Loucy (cell line): ENCODE measurements at regions not wholly inside any gene's neighbourhood (a gene's known extent, or its start where the extent isn't known, plus 50 kb on each side); places are given as distances from the start of the nearest gene placed in this dataset.

Experiments
- H2AFZ ChIP-seq: fragments of 200-600 bp; sonication (generic); 2 replicates; pipeline ENCODE4 v1.6.0; 2016; ENCODE audit warnings: antibody characterized with exemption, mild to moderate bottlenecking, low read length, moderate library complexity
- H3F3A ChIP-seq: fragments of 200-600 bp; 2 replicates; pipeline ENCODE4 v1.6.0; 2016; ENCODE audit warnings: antibody characterized with exemption, low read depth, mild to moderate bottlenecking
- H3K27me3 ChIP-seq: fragments of 200-600 bp; sonication (generic); 2 replicates; pipeline ENCODE4 v1.6.1; 2014; ENCODE audit warnings: low read length, mild to moderate bottlenecking; ENCODE audit not compliant: insufficient read depth, poor library complexity, severe bottlenecking
- H3K36me3 ChIP-seq: fragments of 200-600 bp; sonication (generic); 2 replicates; pipeline ENCODE4 v1.6.1; 2016; ENCODE audit warnings: low read length; ENCODE audit not compliant: insufficient read depth
- H3K4me1 ChIP-seq: fragments of 200-600 bp; sonication (generic); 2 replicates; pipeline ENCODE4 v1.5.1; 2014; ENCODE audit warnings: low read length, mild to moderate bottlenecking; ENCODE audit not compliant: insufficient read depth, poor library complexity, severe bottlenecking
- H3K4me2 ChIP-seq: fragments of 200-600 bp; sonication (generic); 2 replicates; pipeline ENCODE4 v1.6.0; 2014; ENCODE audit warnings: antibody characterized with exemption, low read length, low read depth, mild to moderate bottlenecking; ENCODE audit not compliant: poor library complexity, severe bottlenecking
- H3K4me3 ChIP-seq: fragments of 200-600 bp; sonication (generic); 2 replicates; pipeline ENCODE4 v1.5.1; 2014; ENCODE audit warnings: low read length, mild to moderate bottlenecking, mixed read lengths; ENCODE audit not compliant: poor library complexity, severe bottlenecking
- H3K79me2 ChIP-seq: fragments of 200-600 bp; sonication (generic); 2 replicates; pipeline ENCODE4 v1.6.1; 2014; ENCODE audit warnings: low read length; ENCODE audit not compliant: insufficient read depth
- H3K9ac ChIP-seq: fragments of 200-600 bp; sonication (generic); 2 replicates; pipeline ENCODE4 v1.6.0; 2014; ENCODE audit warnings: mild to moderate bottlenecking, low read depth, low read length, moderate library complexity; ENCODE audit not compliant: poor library complexity, severe bottlenecking
- H3K9me2 ChIP-seq: fragments of 200-600 bp; sonication (generic); replicated peaks from 2 replicates; pipeline ENCODE4 v1.6.1; 2016; ENCODE audit warnings: low read depth, low read length, mixed read lengths
- H3K9me3 ChIP-seq: fragments of 200-600 bp; sonication (generic); 2 replicates; pipeline ENCODE4 v1.6.1; 2014; ENCODE audit warnings: mild to moderate bottlenecking, antibody characterized with exemption, low read length, low read depth; ENCODE audit not compliant: insufficient read depth
- H4K20me1 ChIP-seq: fragments of 200-600 bp; sonication (generic); 2 replicates; pipeline ENCODE4 v1.6.0; 2014; ENCODE audit warnings: antibody characterized with exemption, low read length, mild to moderate bottlenecking; ENCODE audit not compliant: insufficient read depth, poor library complexity, severe bottlenecking
- CTCF ChIP-seq: fragments of 200-600 bp; sonication (generic); conservative IDR thresholded peaks from 2 replicates; pipeline ENCODE4 v1.5.1; 2014; ENCODE audit warnings: mild to moderate bottlenecking, antibody characterized with exemption, low read length
- EZH2phosphoT487 ChIP-seq: fragments of 200-600 bp; IDR thresholded peaks from 2 replicates; pipeline ENCODE4 v1.6.1; 2018; ENCODE audit warnings: antibody characterized with exemption, mild to moderate bottlenecking, moderate library complexity, borderline replicate concordance

- Histone ChIP-seq H3K27me3 (no peaks in the 10 kb centered on the region), H3F3A (no peaks in the 10 kb centered on the region), H3K36me3 (no peaks in the 10 kb centered on the region), H3K9me2 (no peaks in the 10 kb centered on the region), H3K9ac (no peak overlapping the region), H3K4me2 (no peak overlapping the region), H3K4me1 (no peaks in the 10 kb centered on the region), H3K9me3 (no peaks in the 10 kb centered on the region), H3K79me2 (no peaks in the 10 kb centered on the region), H2AFZ (no peak overlapping the region), H4K20me1 (no peaks in the 10 kb centered on the region), H3K4me3 (no peak overlapping the region)
- TF ChIP-seq EZH2phosphoT487 (no peak), CTCF (no peak)
Measured at GRCh38 chr12:18192119-18192518, 69.2 kb upstream of the PIK3C2G start.

GRCh38 chr12:18183141-18183540 lies 78.2 kb upstream of the PIK3C2G start:
- H4K20me1 ChIP-seq: no peaks in the 10 kb centered on the region
- H3K4me2 ChIP-seq: no peak overlapping the region
- no peaks in the 10 kb centered on the region for H3K36me3 ChIP-seq
- TF ChIP-seq CTCF (no peak), EZH2phosphoT487 (no peak)
- H3F3A ChIP-seq: no peaks in the 10 kb centered on the region
- H3K4me3 ChIP-seq: no peak overlapping the region
- no peaks in the 10 kb centered on the region for H3K27me3 ChIP-seq
- H2AFZ ChIP-seq: no peak overlapping the region
- H3K79me2 ChIP-seq: no peaks in the 10 kb centered on the region
- no peaks in the 10 kb centered on the region for H3K9me3 ChIP-seq
- no peak overlapping the region for H3K9ac ChIP-seq
- H3K4me1 ChIP-seq: no peaks in the 10 kb centered on the region
- no peaks in the 10 kb centered on the region; the same call in 1 of the 2 replicates for H3K9me2 ChIP-seq

GRCh38 chr12:18171571-18171970 lies 81.6 kb upstream of the RERGL start:
- Histone ChIP-seq H3K79me2 (no peaks in the 10 kb centered on the region), H3K9me3 (no peaks in the 10 kb centered on the region), H3K4me3 (no peak overlapping the region), H3K36me3 (no peaks in the 10 kb centered on the region), H3K4me1 (no peaks in the 10 kb centered on the region), H3K4me2 (no peak overlapping the region), H3F3A (no peaks in the 10 kb centered on the region), H2AFZ (no peak overlapping the region), H3K9me2 (no peaks in the 10 kb centered on the region), H3K9ac (no peak overlapping the region), H3K27me3 (no peaks in the 10 kb centered on the region), H4K20me1 (no peaks in the 10 kb centered on the region)
- no peak for TF ChIP-seq CTCF
- TF ChIP-seq EZH2phosphoT487: no peak
